SK-N-SH (cell line): ENCODE measurements at regions not wholly inside any gene's neighbourhood (a gene's known extent, or its start where the extent isn't known, plus 50 kb on each side); places are given as distances from the start of the nearest gene placed in this dataset.

Experiments
- CTCF ChIA-PET: fragments of 300-600, 350-600 bp; formaldehyde crosslinking; extraction: SDS; loops from one replicate; lab custom pipeline; 2021; lab: Yijun Ruan, JAX
- POLR2A ChIA-PET: fragments of 350-600 bp; sonication (Branson Sonifier 250); formaldehyde crosslinking; extraction: SDS; loops from one replicate; lab custom pipeline; 2020; ENCODE audit warnings: antibody characterized with exemption, inconsistent platforms; lab: Yijun Ruan, JAX
- DNase-seq: peaks from one replicate; pipeline ENCODE4 v3.0.0; 2012
- H2AFZ ChIP-seq: fragments of 200-600 bp; sonication (generic); 2 replicates; pipeline ENCODE4 v1.8.1; 2016; ENCODE audit warnings: antibody characterized with exemption, mild to moderate bottlenecking, low read depth
- H3F3A ChIP-seq: fragments of 200-600 bp; sonication (generic); replicated peaks from 2 replicates; pipeline ENCODE3; 2016; ENCODE audit warnings: antibody characterized with exemption, mild to moderate bottlenecking; ENCODE audit not compliant: insufficient read depth
- H3K27ac ChIP-seq, 2 experiments: fragments of 200-500 bp in 1 of 2; fragments of 200-600 bp in 1 of 2; sonication (Bioruptor generic) in 1 of 2; sonication (generic), shearing (Covaris generic) in 1 of 2; 2 replicates each; pipeline versions ENCODE4 v1.5.1 to v1.6.1; 2014 to 2016; ENCODE audit warnings: low read depth in 2 of 2, inconsistent platforms in 1 of 2, low read length in 1 of 2, mild to moderate bottlenecking in 1 of 2, mixed read lengths in 1 of 2
- H3K27me3 ChIP-seq: fragments of 200-600 bp; sonication (generic), shearing (Covaris generic); 2 replicates; pipeline ENCODE4 v1.6.1; 2016; ENCODE audit warnings: mixed run types; ENCODE audit not compliant: insufficient read depth
- H3K36me3 ChIP-seq, 2 experiments: fragments of 200-500 bp in 1 of 2; fragments of 200-600 bp in 1 of 2; sonication (Bioruptor generic) in 1 of 2; sonication (generic) in 1 of 2; replicated peaks in 1 of 2; 2 replicates each; pipeline versions ENCODE3 to v1.5.1; 2014 to 2016; ENCODE audit warnings: low read length in 1 of 2, mild to moderate bottlenecking in 1 of 2; ENCODE audit not compliant: insufficient read depth in 2 of 2, control insufficient read depth in 1 of 2
- H3K4me1 ChIP-seq, 2 experiments: fragments of 200-500 bp in 1 of 2; fragments of 200-600 bp in 1 of 2; sonication (Bioruptor generic) in 1 of 2; sonication (generic), shearing (Covaris generic) in 1 of 2; 2 replicates each; pipeline versions ENCODE4 v1.5.1 to v1.6.1; 2014 to 2016; ENCODE audit warnings: low read depth in 1 of 2, low read length in 1 of 2, mixed run types in 1 of 2; ENCODE audit not compliant: insufficient read depth in 2 of 2, control insufficient read depth in 1 of 2
- H3K4me2 ChIP-seq: fragments of 200-600 bp; sonication (generic), shearing (Covaris generic); 2 replicates; pipeline ENCODE4 v1.6.1; 2017; ENCODE audit warnings: mixed run types
- H3K4me3 ChIP-seq, 2 experiments: fragments of 200-500 bp in 1 of 2; fragments of 200-600 bp in 1 of 2; sonication (Bioruptor generic) in 1 of 2; sonication (generic), shearing (Covaris generic) in 1 of 2; 2 replicates each; pipeline versions ENCODE4 v1.5.1 to v1.8.1; 2014 to 2016; ENCODE audit warnings: low read depth in 2 of 2, inconsistent platforms in 1 of 2, low read length in 1 of 2, mild to moderate bottlenecking in 1 of 2, mixed read lengths in 1 of 2, moderate library complexity in 1 of 2
- H3K79me2 ChIP-seq: fragments of 200-600 bp; sonication (generic); 2 replicates; pipeline ENCODE4 v1.8.1; 2017; ENCODE audit warnings: mild to moderate bottlenecking; ENCODE audit not compliant: insufficient read depth
- H3K9ac ChIP-seq: fragments of 200-600 bp; sonication (generic); 2 replicates; pipeline ENCODE4 v1.6.1; 2017; ENCODE audit warnings: mixed run types
- H3K9me2 ChIP-seq: fragments of 200-600 bp; sonication (generic); 2 replicates; pipeline ENCODE4 v1.6.1; 2017; ENCODE audit warnings: mixed run types
- H3K9me3 ChIP-seq: fragments of 200-600 bp; sonication (generic); 2 replicates; pipeline ENCODE4 v1.6.1; 2017; ENCODE audit warnings: mixed run types, mild to moderate bottlenecking, moderate library complexity
- H4K20me1 ChIP-seq: fragments of 200-600 bp; sonication (generic); 2 replicates; pipeline ENCODE4 v1.6.1; 2017; ENCODE audit warnings: mild to moderate bottlenecking, mixed run types; ENCODE audit not compliant: insufficient read depth
- CHD2 ChIP-seq: fragments of 150-350 bp; IDR thresholded peaks from 2 replicates; pipeline ENCODE4 v1.6.1; 2018; ENCODE audit warnings: low read length; ENCODE audit not compliant: partially characterized antibody
- ELF1 ChIP-seq: IDR thresholded peaks from 2 replicates; pipeline ENCODE4 v1.4.0; 2012
- FOXJ3 ChIP-seq: sonication (generic); formaldehyde crosslinking; IDR thresholded peaks from 2 replicates; pipeline ENCODE4 v1.5.1; 2020; ENCODE audit warnings: mild to moderate bottlenecking, missing genetic modification reagents
- GATA2 ChIP-seq: sonication (generic); formaldehyde crosslinking; IDR thresholded peaks from 2 replicates; pipeline ENCODE4 v1.5.0; 2020; ENCODE audit warnings: mild to moderate bottlenecking, missing genetic modification reagents
- POLR2AphosphoS5 ChIP-seq: IDR thresholded peaks from 2 replicates; pipeline ENCODE4 v1.6.1; 2012; ENCODE audit warnings: low read depth, low read length
- RXRA ChIP-seq: IDR thresholded peaks from 2 replicates; pipeline ENCODE4 v1.4.0; 2012; ENCODE audit warnings: low read depth, mild to moderate bottlenecking, borderline replicate concordance
- TEAD4 ChIP-seq: IDR thresholded peaks from 2 replicates; pipeline ENCODE4 v1.4.0; 2012; ENCODE audit warnings: mild to moderate bottlenecking, borderline replicate concordance; ENCODE audit not compliant: insufficient read depth
- YY1 ChIP-seq: IDR thresholded peaks from 2 replicates; pipeline ENCODE4 v1.4.0; 2012; ENCODE audit warnings: low read depth, mild to moderate bottlenecking
- WGBS: methylation state at CpG from one replicate; pipeline ENCODE4 v1.1.6; 2017; ENCODE audit warnings: low lambda C conversion rate; 5-methylcytosine and 5-hydroxymethylcytosine counted together
- TF ChIP-seq, protein P1 (sequence below): IDR thresholded peaks from 2 replicates; pipeline ENCODE4; 2012
- TF ChIP-seq, protein P2 (sequence below): fragments of 200-600 bp; sonication (generic); IDR thresholded peaks from 2 replicates; pipeline ENCODE4 v1.6.1; 2017; ENCODE audit warnings: antibody characterized with exemption, mild to moderate bottlenecking, moderate library complexity
- TF ChIP-seq, protein P3 (sequence below): fragments of 150-350 bp; IDR thresholded peaks from 2 replicates; pipeline ENCODE4 v1.6.1; 2017; ENCODE audit warnings: antibody characterized with exemption, low read length, low read depth, borderline replicate concordance
- TF ChIP-seq, protein P4 (sequence below): IDR thresholded peaks from 2 replicates; pipeline ENCODE4 v1.6.1; 2012; ENCODE audit warnings: mild to moderate bottlenecking, low read depth, low read length, moderate library complexity

DNA sequence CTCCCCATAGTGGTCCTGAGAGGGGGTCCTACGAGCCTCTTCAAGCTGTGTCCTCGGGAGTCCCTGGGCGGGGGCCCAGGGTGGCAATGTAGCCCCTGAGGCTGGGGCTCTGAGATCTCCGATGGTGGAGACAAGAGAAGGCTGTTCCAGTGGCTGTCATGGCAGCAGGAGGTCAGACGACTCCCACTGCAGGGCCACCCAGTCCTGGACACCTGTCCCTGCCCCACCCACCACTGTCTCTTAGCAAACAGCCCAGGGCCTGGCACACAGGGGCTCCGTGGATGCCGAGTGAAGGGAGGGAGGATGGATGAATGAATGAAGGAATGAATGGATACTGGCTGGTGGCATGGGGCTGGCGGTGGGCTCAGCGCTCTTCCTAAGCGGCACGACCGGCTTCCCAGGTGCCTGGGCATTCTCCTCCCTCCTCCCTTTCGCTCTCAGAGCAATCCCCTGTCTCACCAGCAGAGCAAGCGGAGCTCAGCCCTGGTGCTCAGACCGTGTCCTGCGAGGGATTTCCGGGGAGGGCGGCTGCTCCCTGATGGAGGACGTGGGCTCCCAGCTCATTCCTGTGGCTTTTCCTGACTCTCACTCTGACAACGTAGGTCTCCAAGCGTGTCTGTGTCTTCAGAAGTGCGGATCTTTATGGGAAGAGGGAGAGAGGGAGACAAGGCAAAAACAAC, 1272.6 kb downstream of the BRD1 start:
- Histone ChIP-seq H3K4me3 (no peak overlapping the region), H3K4me2 (no peak overlapping the region), H3F3A (no peaks in the 10 kb centered on the region), H4K20me1 (no peaks in the 10 kb centered on the region), H3K27ac (no peak overlapping the region), H3K36me3 (no peaks in the 10 kb centered on the region), H3K9ac (no peak overlapping the region), H3K27me3 (no peaks in the 10 kb centered on the region; the same call in none of the 2 replicates), H3K9me3 (no peaks in the 10 kb centered on the region), H2AFZ (no peak overlapping the region), H3K79me2 (no peaks in the 10 kb centered on the region), H3K9me2 (no peaks in the 10 kb centered on the region), H3K4me1 (no peaks in the 10 kb centered on the region; a peak in 1 of 4 replicates)
- 30% methylated on average over 12 of the region's 22 CpGs for WGBS
- TF ChIP-seq POLR2AphosphoS5, result no peak
- POLR2A ChIA-PET, result no interaction called here
- no peak for DNase-seq
- CTCF ChIA-PET, result interaction anchor here (1.0 kb wide), 1 partner anchor 10 kb away, joined by 6 read pairs; no protein-coding TSS in a partner anchor

DNA sequence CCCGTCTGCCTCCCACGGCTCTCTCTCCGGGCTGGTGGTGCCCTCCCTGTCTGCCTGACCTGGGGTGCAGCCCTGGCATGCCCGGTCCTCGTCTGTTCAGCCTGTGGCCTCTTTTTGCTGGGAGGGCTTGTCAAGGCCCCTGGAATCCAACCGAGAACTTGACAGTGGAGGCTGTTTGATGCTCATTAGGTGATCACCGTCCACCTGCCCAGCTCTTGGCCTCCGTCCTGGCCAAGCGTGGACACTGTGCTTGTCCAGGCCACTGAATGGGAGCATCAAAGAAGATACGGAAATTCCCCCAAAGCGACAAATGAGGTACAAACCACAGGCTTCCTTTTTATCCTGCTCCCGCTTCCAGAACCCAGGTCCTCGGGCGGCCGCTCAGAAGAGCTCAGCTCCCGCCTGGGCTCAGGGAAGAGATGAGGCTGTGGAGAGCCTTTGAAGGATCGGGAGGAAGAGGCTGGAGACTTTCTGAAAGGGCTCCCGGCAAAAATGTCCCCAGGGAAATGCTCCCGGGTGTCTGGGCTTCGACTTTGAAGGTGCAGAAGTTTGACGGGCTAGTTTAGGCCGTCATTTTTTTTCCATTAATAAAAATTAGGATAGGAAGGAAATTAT, 1273.9 kb downstream of the BRD1 start:
- no peak overlapping the region for H3K27ac ChIP-seq
- H3K9me2 ChIP-seq, result no peaks in the 10 kb centered on the region
- no peak overlapping the region for H3K4me3 ChIP-seq
- no peak overlapping the region for H3K9ac ChIP-seq
- H3K4me1 ChIP-seq, result no peaks in the 10 kb centered on the region; a peak in 1 of 4 replicates
- no peaks in the 10 kb centered on the region for H3K36me3 ChIP-seq
- ChIA-PET CTCF (no interaction called here), POLR2A (no interaction called here)
- TF ChIP-seq YY1 (no peak), CHD2 (no peak)
- H3K79me2 ChIP-seq, result no peaks in the 10 kb centered on the region
- no peaks in the 10 kb centered on the region for H3K9me3 ChIP-seq
- WGBS, result 34% methylated on average over 14 of the region's 22 CpGs
- H3K4me2 ChIP-seq, result no peak overlapping the region
- no peak for DNase-seq
- no peak overlapping the region for H2AFZ ChIP-seq
- H3K27me3 ChIP-seq, result no peaks in the 10 kb centered on the region; the same call in none of the 2 replicates
- no peaks in the 10 kb centered on the region for H4K20me1 ChIP-seq
- H3F3A ChIP-seq, result no peaks in the 10 kb centered on the region

DNA sequence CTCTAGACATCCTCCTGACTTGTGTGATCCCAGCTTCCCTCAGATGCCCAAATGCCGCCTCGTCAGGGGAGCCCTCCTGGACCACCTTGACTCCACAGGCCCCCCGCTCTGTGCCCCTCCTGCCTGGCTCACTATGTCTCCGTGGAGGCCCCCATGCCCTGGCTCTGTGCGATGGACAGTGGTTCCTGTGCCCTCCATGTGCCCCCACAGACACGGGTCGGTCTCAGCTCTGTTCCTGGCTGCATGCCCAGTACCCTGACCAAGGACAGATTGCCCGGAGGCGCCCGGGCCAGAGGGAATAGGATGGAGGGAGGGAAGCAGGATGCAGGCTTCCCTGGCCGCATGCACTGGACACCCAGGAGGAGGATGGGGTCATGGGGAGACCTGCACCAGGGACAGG, 1274.6 kb downstream of the BRD1 start:
- H3K9ac ChIP-seq, result no peak overlapping the region
- H3K9me2 ChIP-seq, result no peaks in the 10 kb centered on the region
- DNase-seq, result peak; percentile 58
- H3K4me2 ChIP-seq, result no peak overlapping the region
- no peaks in the 10 kb centered on the region; a peak in 1 of 4 replicates for H3K4me1 ChIP-seq
- H3K4me3 ChIP-seq, result no peak overlapping the region
- no peaks in the 10 kb centered on the region for H3K36me3 ChIP-seq
- no peaks in the 10 kb centered on the region for H4K20me1 ChIP-seq
- no peaks in the 10 kb centered on the region for H3K79me2 ChIP-seq
- no peaks in the 10 kb centered on the region for H3F3A ChIP-seq
- POLR2A ChIA-PET, result no interaction called here
- H3K27me3 ChIP-seq, result no peaks in the 10 kb centered on the region; the same call in none of the 2 replicates
- no peak overlapping the region for H2AFZ ChIP-seq
- H3K27ac ChIP-seq, result no peak overlapping the region
- no peaks in the 10 kb centered on the region for H3K9me3 ChIP-seq
- CTCF ChIA-PET, result no interaction called here
- 18% methylated on average over 4 of the region's 11 CpGs for WGBS
- TF ChIP-seq FOXJ3 (no peak), GATA2 (no peak), RXRA (no peak), ELF1 (no peak), TEAD4 (no peak)
- TF ChIP-seq, protein P1, sequence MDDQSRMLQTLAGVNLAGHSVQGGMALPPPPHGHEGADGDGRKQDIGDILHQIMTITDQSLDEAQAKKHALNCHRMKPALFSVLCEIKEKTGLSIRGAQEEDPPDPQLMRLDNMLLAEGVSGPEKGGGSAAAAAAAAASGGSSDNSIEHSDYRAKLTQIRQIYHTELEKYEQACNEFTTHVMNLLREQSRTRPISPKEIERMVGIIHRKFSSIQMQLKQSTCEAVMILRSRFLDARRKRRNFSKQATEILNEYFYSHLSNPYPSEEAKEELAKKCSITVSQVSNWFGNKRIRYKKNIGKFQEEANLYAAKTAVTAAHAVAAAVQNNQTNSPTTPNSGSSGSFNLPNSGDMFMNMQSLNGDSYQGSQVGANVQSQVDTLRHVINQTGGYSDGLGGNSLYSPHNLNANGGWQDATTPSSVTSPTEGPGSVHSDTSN, result no peak
- TF ChIP-seq, protein P2, sequence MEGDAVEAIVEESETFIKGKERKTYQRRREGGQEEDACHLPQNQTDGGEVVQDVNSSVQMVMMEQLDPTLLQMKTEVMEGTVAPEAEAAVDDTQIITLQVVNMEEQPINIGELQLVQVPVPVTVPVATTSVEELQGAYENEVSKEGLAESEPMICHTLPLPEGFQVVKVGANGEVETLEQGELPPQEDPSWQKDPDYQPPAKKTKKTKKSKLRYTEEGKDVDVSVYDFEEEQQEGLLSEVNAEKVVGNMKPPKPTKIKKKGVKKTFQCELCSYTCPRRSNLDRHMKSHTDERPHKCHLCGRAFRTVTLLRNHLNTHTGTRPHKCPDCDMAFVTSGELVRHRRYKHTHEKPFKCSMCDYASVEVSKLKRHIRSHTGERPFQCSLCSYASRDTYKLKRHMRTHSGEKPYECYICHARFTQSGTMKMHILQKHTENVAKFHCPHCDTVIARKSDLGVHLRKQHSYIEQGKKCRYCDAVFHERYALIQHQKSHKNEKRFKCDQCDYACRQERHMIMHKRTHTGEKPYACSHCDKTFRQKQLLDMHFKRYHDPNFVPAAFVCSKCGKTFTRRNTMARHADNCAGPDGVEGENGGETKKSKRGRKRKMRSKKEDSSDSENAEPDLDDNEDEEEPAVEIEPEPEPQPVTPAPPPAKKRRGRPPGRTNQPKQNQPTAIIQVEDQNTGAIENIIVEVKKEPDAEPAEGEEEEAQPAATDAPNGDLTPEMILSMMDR, result no peak
- TF ChIP-seq, protein P3, sequence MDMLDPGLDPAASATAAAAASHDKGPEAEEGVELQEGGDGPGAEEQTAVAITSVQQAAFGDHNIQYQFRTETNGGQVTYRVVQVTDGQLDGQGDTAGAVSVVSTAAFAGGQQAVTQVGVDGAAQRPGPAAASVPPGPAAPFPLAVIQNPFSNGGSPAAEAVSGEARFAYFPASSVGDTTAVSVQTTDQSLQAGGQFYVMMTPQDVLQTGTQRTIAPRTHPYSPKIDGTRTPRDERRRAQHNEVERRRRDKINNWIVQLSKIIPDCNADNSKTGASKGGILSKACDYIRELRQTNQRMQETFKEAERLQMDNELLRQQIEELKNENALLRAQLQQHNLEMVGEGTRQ, result no peak
- TF ChIP-seq, protein P4, sequence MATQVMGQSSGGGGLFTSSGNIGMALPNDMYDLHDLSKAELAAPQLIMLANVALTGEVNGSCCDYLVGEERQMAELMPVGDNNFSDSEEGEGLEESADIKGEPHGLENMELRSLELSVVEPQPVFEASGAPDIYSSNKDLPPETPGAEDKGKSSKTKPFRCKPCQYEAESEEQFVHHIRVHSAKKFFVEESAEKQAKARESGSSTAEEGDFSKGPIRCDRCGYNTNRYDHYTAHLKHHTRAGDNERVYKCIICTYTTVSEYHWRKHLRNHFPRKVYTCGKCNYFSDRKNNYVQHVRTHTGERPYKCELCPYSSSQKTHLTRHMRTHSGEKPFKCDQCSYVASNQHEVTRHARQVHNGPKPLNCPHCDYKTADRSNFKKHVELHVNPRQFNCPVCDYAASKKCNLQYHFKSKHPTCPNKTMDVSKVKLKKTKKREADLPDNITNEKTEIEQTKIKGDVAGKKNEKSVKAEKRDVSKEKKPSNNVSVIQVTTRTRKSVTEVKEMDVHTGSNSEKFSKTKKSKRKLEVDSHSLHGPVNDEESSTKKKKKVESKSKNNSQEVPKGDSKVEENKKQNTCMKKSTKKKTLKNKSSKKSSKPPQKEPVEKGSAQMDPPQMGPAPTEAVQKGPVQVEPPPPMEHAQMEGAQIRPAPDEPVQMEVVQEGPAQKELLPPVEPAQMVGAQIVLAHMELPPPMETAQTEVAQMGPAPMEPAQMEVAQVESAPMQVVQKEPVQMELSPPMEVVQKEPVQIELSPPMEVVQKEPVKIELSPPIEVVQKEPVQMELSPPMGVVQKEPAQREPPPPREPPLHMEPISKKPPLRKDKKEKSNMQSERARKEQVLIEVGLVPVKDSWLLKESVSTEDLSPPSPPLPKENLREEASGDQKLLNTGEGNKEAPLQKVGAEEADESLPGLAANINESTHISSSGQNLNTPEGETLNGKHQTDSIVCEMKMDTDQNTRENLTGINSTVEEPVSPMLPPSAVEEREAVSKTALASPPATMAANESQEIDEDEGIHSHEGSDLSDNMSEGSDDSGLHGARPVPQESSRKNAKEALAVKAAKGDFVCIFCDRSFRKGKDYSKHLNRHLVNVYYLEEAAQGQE, result no peak
